GM18502 (cell line): ENCODE measurements at regions not wholly inside any gene's neighbourhood (a gene's known extent, or its start where the extent isn't known, plus 50 kb on each side); places are given as distances from the start of the nearest gene placed in this dataset.
"Not testable (repeated sequence)": the region's sequence is repeated elsewhere in the genome, so short reads cannot be mapped to it uniquely, and the experiment has no call there.

Experiments
- ATAC-seq: cut with Tn5 transposase; IDR thresholded peaks from one replicate; pipeline ENCODE4 v1.9.1; 2021; ENCODE audit warnings: mild to moderate bottlenecking; ENCODE audit not compliant: unreplicated experiment, poor library complexity

- ATAC-seq, result not testable (repeated sequence)
These were observed 196.4 kb downstream of the JRKL start for GRCh38 chr11:96585944-96586880.

DNA sequence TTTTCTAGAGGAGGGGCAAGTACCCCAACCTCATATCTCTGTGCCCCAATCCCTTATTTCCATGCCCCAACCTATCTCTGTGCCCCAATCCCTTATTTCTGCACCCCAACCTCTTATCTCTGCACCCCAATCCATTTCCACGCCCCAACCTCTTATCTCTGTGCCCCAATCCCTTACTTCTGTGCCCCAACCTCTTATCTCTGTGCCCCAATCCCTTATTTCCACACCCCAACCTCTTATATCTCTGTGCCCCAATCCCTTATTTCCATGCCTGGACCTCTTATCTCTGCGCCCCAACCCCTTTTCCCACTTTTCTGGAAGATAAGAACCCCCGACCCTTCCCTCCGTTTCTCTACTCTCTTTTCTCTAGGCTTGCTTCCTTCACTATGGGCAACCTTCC is 199.0 kb downstream of the JRKL start:
- not testable (repeated sequence) for ATAC-seq

GRCh38 chr11:96595011-96595410 is 205.2 kb downstream of the JRKL start:
- ATAC-seq, result no peak

DNA sequence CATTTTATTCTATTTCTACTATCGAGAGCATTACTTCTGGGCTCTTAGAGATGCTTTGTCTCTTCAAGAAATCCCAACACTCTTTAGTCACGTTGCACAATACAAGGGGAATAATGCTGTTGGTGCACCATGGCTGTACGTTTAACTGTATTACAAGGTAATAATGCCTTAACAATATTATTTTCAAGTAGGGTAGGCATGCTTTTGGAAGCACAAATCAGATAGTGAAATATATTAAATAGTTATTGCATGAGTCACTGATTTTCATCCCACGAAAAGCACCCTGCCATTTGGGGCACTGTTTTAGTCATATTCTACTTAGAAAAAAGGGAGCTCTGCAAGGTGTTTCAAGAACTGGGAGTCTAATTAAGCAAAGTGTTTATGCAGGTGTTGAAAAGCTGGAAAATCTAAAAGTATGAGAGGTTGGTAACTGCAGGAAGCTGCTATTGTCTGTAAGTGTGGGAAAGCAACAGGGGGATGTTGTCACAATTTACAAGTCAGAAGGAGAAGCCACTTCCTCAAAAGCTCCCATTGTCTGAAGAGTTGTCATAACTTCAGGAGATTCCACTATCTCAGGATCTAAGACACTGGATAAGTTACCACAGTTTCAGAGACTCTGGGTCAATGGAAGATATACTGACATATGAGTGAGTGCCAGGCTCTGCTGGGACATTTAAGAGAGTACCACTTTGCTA is 218.2 kb downstream of the JRKL start:
- ATAC-seq, result no peak

GRCh38 chr11:96614101-96614500 is 224.3 kb downstream of the JRKL start:
- ATAC-seq, result no peak

GRCh38 chr11:96614846-96615245 is 225.0 kb downstream of the JRKL start:
- ATAC-seq, result no peak

- no peak for ATAC-seq
These were observed 230.7 kb downstream of the JRKL start for GRCh38 chr11:96620464-96621044.

DNA sequence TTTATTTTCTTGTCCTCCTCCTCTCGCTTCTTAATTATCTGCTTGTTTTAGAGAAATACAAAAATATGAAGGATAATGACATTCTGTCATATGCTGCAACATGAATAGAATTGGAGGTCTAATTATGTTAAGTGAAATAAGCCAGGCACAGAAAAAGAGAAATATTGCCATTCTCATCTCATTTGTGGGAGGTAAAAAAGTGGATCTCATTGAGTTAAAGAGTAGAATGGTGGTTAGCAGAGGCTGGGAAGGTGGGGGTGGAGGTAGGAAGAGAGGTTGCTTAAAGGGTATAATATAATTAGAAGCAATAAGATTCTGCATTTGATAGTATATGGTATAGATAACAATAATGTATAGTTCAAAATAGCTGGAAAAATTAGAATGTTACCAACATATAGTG is 231.3 kb downstream of the JRKL start:
- no peak for ATAC-seq

DNA sequence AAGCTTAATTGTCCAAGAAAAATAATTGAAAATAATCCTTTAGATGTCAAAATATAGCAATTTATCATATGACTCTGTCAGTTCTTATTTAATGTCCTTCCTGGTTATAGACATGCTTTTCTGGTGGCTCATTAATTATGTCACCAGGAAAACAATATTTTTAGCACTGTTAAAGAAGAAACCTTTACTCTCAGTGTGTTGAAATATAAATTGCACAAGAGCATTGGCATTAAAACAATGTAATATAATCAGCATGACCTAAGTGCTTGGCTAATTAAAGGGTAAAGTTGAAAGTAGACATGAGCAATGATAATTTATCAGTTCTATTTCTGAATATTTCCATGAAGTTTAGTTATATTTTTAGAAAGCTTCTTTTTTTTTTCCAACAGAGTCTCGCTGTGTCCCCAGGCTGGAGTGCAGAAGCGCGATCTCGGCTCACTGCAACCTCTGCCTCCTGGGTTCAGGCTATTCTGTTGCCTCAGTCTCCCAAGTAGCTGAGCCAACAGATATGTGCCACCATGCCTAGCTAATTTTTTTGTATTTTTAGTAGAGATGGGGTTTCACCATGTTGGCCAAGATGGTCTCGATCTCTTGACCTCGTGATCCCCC is 232.3 kb downstream of the JRKL start:
- ATAC-seq, result no peak

GRCh38 chr11:96624126-96624525 is 234.3 kb downstream of the JRKL start:
- ATAC-seq, result no peak

- ATAC-seq, result no peak
These were observed 237.6 kb downstream of the JRKL start for GRCh38 chr11:96627376-96627775.

DNA sequence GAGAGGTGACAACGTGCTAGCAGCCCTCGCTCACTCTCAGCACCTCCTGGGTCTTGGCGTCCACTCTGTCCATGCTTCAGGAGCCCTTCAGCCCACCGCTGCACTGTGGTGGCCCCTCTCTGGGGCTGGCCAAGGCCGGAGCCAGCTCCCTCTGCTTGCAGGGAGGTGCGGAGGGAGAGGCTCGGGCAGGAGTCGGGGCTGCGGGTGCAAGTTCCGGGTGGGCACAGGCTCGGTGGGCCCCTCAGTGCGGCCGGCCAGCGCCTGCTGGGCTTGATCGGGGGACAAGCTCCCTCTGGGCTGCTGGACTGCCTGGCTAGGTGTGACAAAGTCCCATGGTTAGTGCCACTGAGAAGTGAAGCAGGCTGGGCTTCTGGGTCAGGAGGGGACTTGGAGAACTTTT is 245.8 kb downstream of the JRKL start:
- ATAC-seq, result no peak

GRCh38 chr11:96641261-96641660 is 251.4 kb downstream of the JRKL start:
- no peak for ATAC-seq

- ATAC-seq, result no peak
These were observed 252.8 kb downstream of the JRKL start for GRCh38 chr11:96642583-96642982.

DNA sequence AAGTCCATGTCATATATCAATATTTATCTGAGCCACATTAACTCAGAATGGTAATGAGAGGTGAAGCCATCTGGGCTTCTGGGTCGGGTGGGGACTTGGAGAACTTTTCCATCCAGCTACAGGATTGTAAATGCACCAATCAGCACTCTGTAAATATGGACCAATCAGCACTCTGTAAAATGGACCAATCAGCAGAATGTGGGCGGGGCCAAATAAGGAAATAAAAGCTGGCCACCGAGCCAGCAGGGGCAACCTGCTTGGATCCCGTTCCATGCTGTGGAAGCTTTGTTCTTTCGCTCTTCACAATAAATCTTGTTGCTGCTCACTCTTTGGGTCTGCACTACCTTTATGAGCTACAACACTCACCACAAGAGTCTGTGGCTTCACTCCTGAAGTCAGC is 253.4 kb downstream of the JRKL start:
- no peak for ATAC-seq

DNA sequence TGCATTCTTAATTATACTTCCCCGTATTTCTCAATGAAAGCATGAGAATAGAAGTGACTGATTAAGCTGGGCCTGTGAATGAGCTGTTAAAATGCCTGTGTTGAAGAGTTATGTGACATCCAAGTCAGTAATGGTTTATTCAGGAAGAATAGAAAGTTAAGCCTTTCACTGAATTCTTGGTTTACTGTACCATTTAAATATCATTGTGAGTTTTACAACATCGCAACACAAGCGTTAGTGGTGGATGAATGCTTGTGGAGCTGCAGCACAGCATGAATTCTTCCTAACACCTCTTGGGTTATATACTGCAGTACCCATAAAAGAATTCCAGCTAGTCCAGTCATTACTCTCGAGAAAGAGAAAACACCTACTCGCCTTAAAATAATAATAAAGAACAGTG is 257.8 kb downstream of the JRKL start:
- no peak for ATAC-seq

GRCh38 chr11:96648991-96649390 is 259.2 kb downstream of the JRKL start:
- no peak for ATAC-seq

DNA sequence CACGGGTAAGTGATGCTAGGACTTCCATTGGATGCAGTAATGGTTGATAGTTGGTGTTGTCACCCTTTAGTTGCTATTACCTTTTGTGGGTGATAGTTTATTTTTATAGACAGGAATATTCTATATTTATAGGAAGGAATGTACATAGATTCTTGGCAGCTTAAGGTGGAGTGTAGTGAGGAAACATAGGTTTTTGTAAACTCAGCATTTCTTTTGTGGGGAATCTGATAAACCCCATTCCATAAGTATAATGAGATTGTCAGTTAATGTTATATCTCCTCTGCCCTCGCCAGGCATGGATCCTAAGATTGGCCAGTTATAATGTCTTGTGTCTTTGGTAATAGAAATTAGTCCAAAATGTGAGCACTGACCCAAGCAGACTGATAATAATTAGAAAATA is 262.7 kb downstream of the JRKL start:
- no peak for ATAC-seq

GRCh38 chr11:96655474-96655873 is 265.7 kb downstream of the JRKL start:
- ATAC-seq, result no peak

DNA sequence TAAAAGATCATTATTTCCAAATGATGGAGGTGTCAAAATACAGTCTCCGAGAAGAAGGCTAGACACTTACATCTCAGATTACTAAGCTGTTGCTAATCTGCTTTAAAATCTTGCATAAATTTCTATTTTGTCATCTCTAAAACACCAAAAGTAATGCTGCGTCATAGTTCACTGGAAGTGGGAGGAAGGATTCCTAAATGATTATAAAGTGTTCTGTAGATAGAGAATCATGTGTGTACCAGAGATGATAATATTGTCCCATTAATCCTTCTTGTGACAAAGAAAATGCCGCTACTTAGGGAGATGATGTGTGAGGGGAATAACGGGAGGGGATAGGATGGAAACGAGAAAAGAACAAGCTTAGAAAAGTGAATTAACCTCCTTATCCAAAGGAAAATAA is 268.6 kb downstream of the JRKL start:
- ATAC-seq, result no peak

- ATAC-seq, result no peak
These were observed 274.3 kb downstream of the JRKL start for GRCh38 chr11:96664110-96664509.
